Liver (tissue), 8 donors: ENCODE measurements at regions not wholly inside any gene's neighbourhood (a gene's known extent, or its start where the extent isn't known, plus 50 kb on each side); places are given as distances from the start of the nearest gene placed in this dataset.

Experiments used
- DNase-seq: peaks from one replicate; pipeline ENCODE4 v3.0.0-alpha.2; 2017; ENCODE audit warnings: low spot score
- H3K27ac ChIP-seq, 2 donors: one replicate each; pipeline ENCODE4 v1.7.0; 2013; ENCODE audit warnings: inconsistent platforms in 2 of 2, low read length in 2 of 2, control low read depth in 1 of 2, low read depth in 1 of 2, mild to moderate bottlenecking in 1 of 2
- H3K27me3 ChIP-seq, 4 donors: one replicate each; pipeline versions ENCODE4 v1.6.1 to v1.7.0; 2013; ENCODE audit warnings: low read length in 3 of 4, inconsistent platforms in 1 of 4, mild to moderate bottlenecking in 1 of 4, moderate library complexity in 1 of 4; ENCODE audit not compliant: control insufficient read depth in 4 of 4, insufficient read depth in 4 of 4
- H3K36me3 ChIP-seq, 4 donors: one replicate each; pipeline versions ENCODE4 v1.6.1 to v1.7.0; 2013; ENCODE audit warnings: low read length in 3 of 4, mild to moderate bottlenecking in 3 of 4, low read depth in 1 of 4, moderate library complexity in 1 of 4; ENCODE audit not compliant: control insufficient read depth in 4 of 4, insufficient read depth in 3 of 4
- H3K4me1 ChIP-seq, 4 donors: one replicate each; pipeline versions ENCODE4 v1.6.1 to v1.7.0; 2013; ENCODE audit warnings: low read length in 3 of 4, mild to moderate bottlenecking in 3 of 4, moderate library complexity in 1 of 4; ENCODE audit not compliant: control insufficient read depth in 4 of 4, insufficient read depth in 4 of 4
- H3K4me3 ChIP-seq, 3 donors: one replicate each; pipeline versions ENCODE4 v1.6.1 to v1.7.0; 2013; ENCODE audit warnings: low read length in 3 of 3, control low read depth in 1 of 3, low read depth in 1 of 3, mild to moderate bottlenecking in 1 of 3
- H3K9ac ChIP-seq, 2 donors: one replicate each; pipeline ENCODE4 v1.7.0; 2013; ENCODE audit warnings: low read length in 2 of 2, mild to moderate bottlenecking in 2 of 2, moderate library complexity in 2 of 2, control low read depth in 1 of 2, low read depth in 1 of 2
- H3K9me3 ChIP-seq, 4 donors: one replicate each; pipeline versions ENCODE4 v1.6.1 to v1.7.0; 2013; ENCODE audit warnings: low read length in 3 of 4; ENCODE audit not compliant: control insufficient read depth in 4 of 4
- EGR1 ChIP-seq, 2 donors: IDR thresholded peaks; 2 replicates each; pipeline ENCODE4 v1.6.1; 2016 to 2018; ENCODE audit warnings: antibody characterized with exemption in 2 of 2, low read depth in 2 of 2
- FOXA1 ChIP-seq: IDR thresholded peaks from 2 replicates; pipeline ENCODE4 v1.6.1; 2016; ENCODE audit warnings: antibody characterized with exemption
- FOXA2 ChIP-seq: IDR thresholded peaks from 2 replicates; pipeline ENCODE4 v1.6.1; 2016; ENCODE audit warnings: antibody characterized with exemption
- GABPA ChIP-seq, 2 donors: IDR thresholded peaks in 1 of 2; conservative IDR thresholded peaks in 1 of 2; 2 replicates each; pipeline ENCODE4 v1.6.1; 2016; ENCODE audit warnings: antibody characterized with exemption in 2 of 2, mild to moderate bottlenecking in 1 of 2, moderate library complexity in 1 of 2
- HNF4A ChIP-seq, 2 donors: conservative IDR thresholded peaks; 2 replicates each; pipeline ENCODE4 v1.6.1; 2016; ENCODE audit warnings: antibody characterized with exemption in 2 of 2, mild to moderate bottlenecking in 2 of 2
- HNF4G ChIP-seq: IDR thresholded peaks from 2 replicates; pipeline ENCODE4 v1.6.1; 2016; ENCODE audit warnings: antibody characterized with exemption
- JUND ChIP-seq, 2 donors: IDR thresholded peaks; 2 replicates each; pipeline ENCODE4 v1.6.1; 2016; ENCODE audit warnings: antibody characterized with exemption in 2 of 2
- NR2F2 ChIP-seq: IDR thresholded peaks from 2 replicates; pipeline ENCODE4 v1.6.1; 2016; ENCODE audit warnings: antibody characterized with exemption
- RAD21 ChIP-seq, 2 donors: IDR thresholded peaks; 2 replicates each; pipeline ENCODE4 v1.6.1; 2016; ENCODE audit warnings: antibody characterized with exemption in 2 of 2, mild to moderate bottlenecking in 2 of 2
- RXRA ChIP-seq, 2 donors: IDR thresholded peaks; 2 replicates each; pipeline ENCODE4 v1.6.1; 2017 to 2018; ENCODE audit warnings: antibody characterized with exemption in 2 of 2, mild to moderate bottlenecking in 1 of 2
- SP1 ChIP-seq: IDR thresholded peaks from 2 replicates; pipeline ENCODE4 v1.6.1; 2018; ENCODE audit warnings: antibody characterized with exemption, mild to moderate bottlenecking
- TAF1 ChIP-seq: conservative IDR thresholded peaks from 2 replicates; pipeline ENCODE4 v1.6.1; 2016; ENCODE audit warnings: antibody characterized with exemption, mild to moderate bottlenecking
- YY1 ChIP-seq: IDR thresholded peaks from 2 replicates; pipeline ENCODE4 v1.6.1; 2016; ENCODE audit warnings: antibody characterized with exemption, mild to moderate bottlenecking
- WGBS: extraction: QIAGEN DNeasy Blood & Tissue Kit; methylation state at CpG from one replicate; pipeline ENCODE4 v1.1.7; 2013; 5-methylcytosine and 5-hydroxymethylcytosine counted together
- TF ChIP-seq, protein P1 (sequence below): IDR thresholded peaks from 2 replicates; pipeline ENCODE4 v1.6.1; 2016; ENCODE audit warnings: antibody characterized with exemption
- TF ChIP-seq, protein P2 (sequence below): IDR thresholded peaks from 2 replicates; pipeline ENCODE4 v1.6.1; 2016; ENCODE audit warnings: antibody characterized with exemption
- TF ChIP-seq, protein P3 (sequence below): IDR thresholded peaks from 2 replicates; pipeline ENCODE4 v1.6.1; 2016; ENCODE audit warnings: antibody characterized with exemption
- TF ChIP-seq, protein P4 (sequence below): IDR thresholded peaks from 2 replicates; pipeline ENCODE4 v1.6.1; 2016; ENCODE audit warnings: antibody characterized with exemption, mild to moderate bottlenecking
- TF ChIP-seq, protein P5 (sequence below): fragments of 150-350 bp; IDR thresholded peaks from 2 replicates; pipeline ENCODE4 v1.5.1; 2017; ENCODE audit warnings: improper control_type of control experiment, low read depth, low read length; ENCODE audit not compliant: missing input control
- donor health status: healthy.
- donor health status: healthy.
- donor health status: healthy.
- donor health status: healthy.
- donor health status: healthy.

DNA sequence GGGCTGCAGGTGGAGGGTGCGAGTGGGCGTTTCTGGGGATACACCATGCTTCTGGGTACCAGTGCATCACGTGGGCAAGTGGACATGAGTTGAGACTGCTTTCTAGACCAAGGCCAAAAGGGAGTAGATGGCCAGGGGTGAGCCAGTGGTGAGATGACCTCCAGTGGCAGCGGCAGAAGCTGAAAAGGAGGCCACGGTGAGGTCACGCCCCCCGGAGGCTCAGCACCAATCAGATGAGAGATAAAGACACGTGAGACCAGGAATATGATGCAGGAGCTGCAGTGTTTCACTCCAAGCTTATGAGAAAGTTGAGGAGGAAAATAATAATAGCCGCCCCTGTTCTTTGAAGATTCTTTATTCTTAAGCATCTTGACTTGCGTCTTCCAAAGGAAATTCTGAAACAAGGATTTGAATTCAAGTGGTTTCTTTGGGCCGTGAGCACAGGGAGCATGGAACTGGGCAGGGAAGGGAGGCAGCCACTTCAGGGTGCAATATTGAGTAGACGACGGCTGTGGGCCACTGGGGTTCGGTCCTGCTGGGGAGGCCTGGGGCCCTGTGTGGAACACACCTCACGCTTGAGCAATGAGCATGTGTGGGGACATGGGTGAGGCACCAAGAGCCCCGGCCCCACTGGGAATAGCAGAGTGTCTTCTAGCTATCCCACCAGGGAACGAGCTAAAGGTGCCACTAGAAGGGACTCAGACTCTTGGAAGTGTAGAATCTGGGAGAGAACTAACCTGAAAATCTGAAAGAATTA lies 156.7 kb upstream of the LRFN2 start:
- Histone ChIP-seq H3K9me3 (peaks cover 0 to 2% (median 0%) of the 10 kb centered on the region in 4 donors), H3K36me3 (no peaks in the 10 kb centered on the region), H3K27ac (no peak overlapping the region), H3K9ac (no peak overlapping the region), H3K4me1 (no peaks in the 10 kb centered on the region), H3K27me3 (no peaks in the 10 kb centered on the region), H3K4me3 (no peak overlapping the region)
- no peak for TF ChIP-seq RAD21 (IDR thresholded peaks at IDR 0.05)
- TF ChIP-seq, protein P1, sequence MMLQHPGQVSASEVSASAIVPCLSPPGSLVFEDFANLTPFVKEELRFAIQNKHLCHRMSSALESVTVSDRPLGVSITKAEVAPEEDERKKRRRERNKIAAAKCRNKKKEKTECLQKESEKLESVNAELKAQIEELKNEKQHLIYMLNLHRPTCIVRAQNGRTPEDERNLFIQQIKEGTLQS = no peak
- TF ChIP-seq RXRA (IDR thresholded peaks at IDR 0.05) = no peak
- TF ChIP-seq, protein P2, sequence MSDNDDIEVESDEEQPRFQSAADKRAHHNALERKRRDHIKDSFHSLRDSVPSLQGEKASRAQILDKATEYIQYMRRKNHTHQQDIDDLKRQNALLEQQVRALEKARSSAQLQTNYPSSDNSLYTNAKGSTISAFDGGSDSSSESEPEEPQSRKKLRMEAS = no peak
- TF ChIP-seq FOXA1 = no peak
- TF ChIP-seq TAF1 = no peak
- TF ChIP-seq, protein P3, sequence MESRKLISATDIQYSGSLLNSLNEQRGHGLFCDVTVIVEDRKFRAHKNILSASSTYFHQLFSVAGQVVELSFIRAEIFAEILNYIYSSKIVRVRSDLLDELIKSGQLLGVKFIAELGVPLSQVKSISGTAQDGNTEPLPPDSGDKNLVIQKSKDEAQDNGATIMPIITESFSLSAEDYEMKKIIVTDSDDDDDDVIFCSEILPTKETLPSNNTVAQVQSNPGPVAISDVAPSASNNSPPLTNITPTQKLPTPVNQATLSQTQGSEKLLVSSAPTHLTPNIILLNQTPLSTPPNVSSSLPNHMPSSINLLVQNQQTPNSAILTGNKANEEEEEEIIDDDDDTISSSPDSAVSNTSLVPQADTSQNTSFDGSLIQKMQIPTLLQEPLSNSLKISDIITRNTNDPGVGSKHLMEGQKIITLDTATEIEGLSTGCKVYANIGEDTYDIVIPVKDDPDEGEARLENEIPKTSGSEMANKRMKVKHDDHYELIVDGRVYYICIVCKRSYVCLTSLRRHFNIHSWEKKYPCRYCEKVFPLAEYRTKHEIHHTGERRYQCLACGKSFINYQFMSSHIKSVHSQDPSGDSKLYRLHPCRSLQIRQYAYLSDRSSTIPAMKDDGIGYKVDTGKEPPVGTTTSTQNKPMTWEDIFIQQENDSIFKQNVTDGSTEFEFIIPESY = no peak
- TF ChIP-seq SP1 = no peak
- TF ChIP-seq, protein P4, sequence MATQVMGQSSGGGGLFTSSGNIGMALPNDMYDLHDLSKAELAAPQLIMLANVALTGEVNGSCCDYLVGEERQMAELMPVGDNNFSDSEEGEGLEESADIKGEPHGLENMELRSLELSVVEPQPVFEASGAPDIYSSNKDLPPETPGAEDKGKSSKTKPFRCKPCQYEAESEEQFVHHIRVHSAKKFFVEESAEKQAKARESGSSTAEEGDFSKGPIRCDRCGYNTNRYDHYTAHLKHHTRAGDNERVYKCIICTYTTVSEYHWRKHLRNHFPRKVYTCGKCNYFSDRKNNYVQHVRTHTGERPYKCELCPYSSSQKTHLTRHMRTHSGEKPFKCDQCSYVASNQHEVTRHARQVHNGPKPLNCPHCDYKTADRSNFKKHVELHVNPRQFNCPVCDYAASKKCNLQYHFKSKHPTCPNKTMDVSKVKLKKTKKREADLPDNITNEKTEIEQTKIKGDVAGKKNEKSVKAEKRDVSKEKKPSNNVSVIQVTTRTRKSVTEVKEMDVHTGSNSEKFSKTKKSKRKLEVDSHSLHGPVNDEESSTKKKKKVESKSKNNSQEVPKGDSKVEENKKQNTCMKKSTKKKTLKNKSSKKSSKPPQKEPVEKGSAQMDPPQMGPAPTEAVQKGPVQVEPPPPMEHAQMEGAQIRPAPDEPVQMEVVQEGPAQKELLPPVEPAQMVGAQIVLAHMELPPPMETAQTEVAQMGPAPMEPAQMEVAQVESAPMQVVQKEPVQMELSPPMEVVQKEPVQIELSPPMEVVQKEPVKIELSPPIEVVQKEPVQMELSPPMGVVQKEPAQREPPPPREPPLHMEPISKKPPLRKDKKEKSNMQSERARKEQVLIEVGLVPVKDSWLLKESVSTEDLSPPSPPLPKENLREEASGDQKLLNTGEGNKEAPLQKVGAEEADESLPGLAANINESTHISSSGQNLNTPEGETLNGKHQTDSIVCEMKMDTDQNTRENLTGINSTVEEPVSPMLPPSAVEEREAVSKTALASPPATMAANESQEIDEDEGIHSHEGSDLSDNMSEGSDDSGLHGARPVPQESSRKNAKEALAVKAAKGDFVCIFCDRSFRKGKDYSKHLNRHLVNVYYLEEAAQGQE = no peak
- no peak for TF ChIP-seq GABPA (IDR thresholded peaks at IDR 0.05 in 1 of 2, conservative IDR thresholded peaks at IDR 0.05 in 1 of 2)
- no peak for TF ChIP-seq HNF4G
- no peak for TF ChIP-seq EGR1 (IDR thresholded peaks at IDR 0.05; ENCODE audit: low read depth in 2 of 2)
- TF ChIP-seq HNF4A (conservative IDR thresholded peaks at IDR 0.05) = no peak
- TF ChIP-seq, protein P5, sequence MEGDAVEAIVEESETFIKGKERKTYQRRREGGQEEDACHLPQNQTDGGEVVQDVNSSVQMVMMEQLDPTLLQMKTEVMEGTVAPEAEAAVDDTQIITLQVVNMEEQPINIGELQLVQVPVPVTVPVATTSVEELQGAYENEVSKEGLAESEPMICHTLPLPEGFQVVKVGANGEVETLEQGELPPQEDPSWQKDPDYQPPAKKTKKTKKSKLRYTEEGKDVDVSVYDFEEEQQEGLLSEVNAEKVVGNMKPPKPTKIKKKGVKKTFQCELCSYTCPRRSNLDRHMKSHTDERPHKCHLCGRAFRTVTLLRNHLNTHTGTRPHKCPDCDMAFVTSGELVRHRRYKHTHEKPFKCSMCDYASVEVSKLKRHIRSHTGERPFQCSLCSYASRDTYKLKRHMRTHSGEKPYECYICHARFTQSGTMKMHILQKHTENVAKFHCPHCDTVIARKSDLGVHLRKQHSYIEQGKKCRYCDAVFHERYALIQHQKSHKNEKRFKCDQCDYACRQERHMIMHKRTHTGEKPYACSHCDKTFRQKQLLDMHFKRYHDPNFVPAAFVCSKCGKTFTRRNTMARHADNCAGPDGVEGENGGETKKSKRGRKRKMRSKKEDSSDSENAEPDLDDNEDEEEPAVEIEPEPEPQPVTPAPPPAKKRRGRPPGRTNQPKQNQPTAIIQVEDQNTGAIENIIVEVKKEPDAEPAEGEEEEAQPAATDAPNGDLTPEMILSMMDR = no peak
- no peak for TF ChIP-seq FOXA2
- no peak for TF ChIP-seq JUND (IDR thresholded peaks at IDR 0.05)
- TF ChIP-seq NR2F2 = no peak
- TF ChIP-seq YY1 = no peak
- WGBS = 85% methylated on average over 17 of the region's 17 CpGs
- DNase-seq = no peak
